ENCODE measurements at regions not wholly inside any gene's neighbourhood (a gene's known extent, or its start where the extent isn't known, plus 50 kb on each side); places are given as distances from the start of the nearest gene placed in this dataset.

DNA sequence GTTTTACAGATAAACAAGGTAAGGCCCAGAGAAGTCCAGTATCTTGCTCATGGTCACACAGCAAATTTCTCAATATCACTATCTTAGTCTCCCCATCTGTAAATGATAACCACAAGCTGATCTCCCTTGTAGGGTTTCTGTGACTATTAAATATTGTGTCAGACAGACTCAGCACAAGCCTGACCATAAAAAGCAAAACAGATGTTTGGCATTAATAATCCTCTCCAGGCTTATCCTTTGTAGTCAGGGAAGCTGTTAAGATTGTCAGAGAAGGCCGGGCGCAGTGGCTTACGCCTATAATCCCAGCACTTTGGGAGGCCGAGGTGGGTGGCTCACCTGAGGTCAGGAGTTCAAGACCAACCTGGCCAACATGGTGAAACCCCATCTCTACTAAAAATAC, 173.2 kb upstream of the PRICKLE2 start:
- ChIA-PET CTCF (ENCODE audit: low intra/inter-chr PET ratio) (interaction anchor here (1.2 kb wide), 1 partner anchor 368 kb away, joined by 4 read pairs; no protein-coding TSS in a partner anchor), POLR2A (no interaction called here)
- Histone ChIP-seq H3K27me3 (ENCODE audit: control insufficient read depth in 2 of 2, insufficient read depth in 2 of 2, low read length in 2 of 2) (no peaks in the 10 kb centered on the region), H2AFZ (ENCODE audit: low read depth, low read length) (no peak overlapping the region), H3K9me3 (replicated peaks; ENCODE audit: control insufficient read depth, insufficient read depth, low read depth, low read length) (no peaks in the 10 kb centered on the region), H3K9me1 (ENCODE audit: control insufficient read depth, insufficient read depth, low read length) (no peaks in the 10 kb centered on the region), H3K4me3 (no peak overlapping the region), H3K27ac (ENCODE audit: extremely low read depth, low read depth, low read length) (no peak overlapping the region), H3K36me3 (ENCODE audit: control insufficient read depth, insufficient read depth, low read length) (no peaks in the 10 kb centered on the region), H3K9ac (ENCODE audit: insufficient read depth in 1 of 2, low read depth in 2 of 2, low read length in 2 of 2) (no peak overlapping the region), H4K20me1 (replicated peaks; ENCODE audit: control insufficient read depth, insufficient read depth, low read length) (no peaks in the 10 kb centered on the region), H3K4me1 (replicated peaks in 1 of 2; ENCODE audit: control insufficient read depth in 2 of 2, insufficient read depth in 2 of 2, low read length in 2 of 2) (no peaks in the 10 kb centered on the region), H3K4me2 (ENCODE audit: insufficient read depth, low read length) (no peak overlapping the region), H3K79me2 (ENCODE audit: control insufficient read depth, insufficient read depth, low read length) (no peaks in the 10 kb centered on the region)
- peak; percentile 14 for TF ChIP-seq ZFP36 (IDR thresholded peaks at IDR 0.05; ENCODE audit: low read depth, low read length, partially characterized antibody)
- no peak for TF ChIP-seq HIVEP1 (CRISPR knock-in tag; IDR thresholded peaks at IDR 0.05)
- intact Hi-C loops (cut with micrococcal nuclease) = loop anchor here (2.0 kb wide), 1 partner anchor 368 kb away; no protein-coding TSS in a partner anchor
- DNase-seq (ENCODE audit: extremely low read depth in 1 of 4, low spot score in 3 of 4) = no peak
- 0% methylated on average over 4 of the region's 4 CpGs for WGBS (ENCODE audit: insufficient coverage, low coverage, missing lambda C conversion rate)
- BruUV-seq (replicated peaks) = no TSS peak
- ATAC-seq = no peak
- FAIRE-seq = no peak
- in situ Hi-C loops (cut with MboI) = no loop called here

DNA sequence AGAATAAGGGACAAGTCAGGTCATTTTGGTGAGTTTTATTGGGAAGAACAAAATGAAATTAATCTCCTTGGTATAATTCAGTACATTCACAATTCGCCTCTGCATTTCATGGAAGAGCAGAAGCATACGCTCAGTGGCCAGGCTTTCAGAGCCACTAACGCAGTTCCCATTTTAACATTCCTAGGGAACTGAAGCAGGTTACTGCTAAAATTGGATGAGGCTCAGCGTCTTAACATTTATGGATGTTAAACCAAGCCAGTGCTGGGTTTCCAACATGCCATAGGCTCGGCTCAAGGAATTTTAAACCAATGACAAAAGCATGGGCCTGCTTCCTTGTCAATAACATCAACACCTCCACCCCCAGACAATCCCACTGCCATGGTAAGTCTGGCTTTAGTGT, 172.7 kb upstream of the PRICKLE2 start:
- Histone ChIP-seq H3K27ac (ENCODE audit: extremely low read depth, low read depth, low read length) (no peak overlapping the region), H2AFZ (ENCODE audit: low read depth, low read length) (no peak overlapping the region), H3K9me1 (ENCODE audit: control insufficient read depth, insufficient read depth, low read length) (no peaks in the 10 kb centered on the region), H3K9me3 (replicated peaks; ENCODE audit: control insufficient read depth, insufficient read depth, low read depth, low read length) (no peaks in the 10 kb centered on the region), H3K4me2 (ENCODE audit: insufficient read depth, low read length) (no peak overlapping the region), H3K4me1 (replicated peaks in 1 of 2; ENCODE audit: control insufficient read depth in 2 of 2, insufficient read depth in 2 of 2, low read length in 2 of 2) (no peaks in the 10 kb centered on the region), H3K36me3 (ENCODE audit: control insufficient read depth, insufficient read depth, low read length) (no peaks in the 10 kb centered on the region), H3K9ac (ENCODE audit: insufficient read depth in 1 of 2, low read depth in 2 of 2, low read length in 2 of 2) (no peak overlapping the region), H3K4me3 (no peak overlapping the region), H3K27me3 (ENCODE audit: control insufficient read depth in 2 of 2, insufficient read depth in 2 of 2, low read length in 2 of 2) (no peaks in the 10 kb centered on the region; a peak in 1 of 5 replicates), H3K79me2 (ENCODE audit: control insufficient read depth, insufficient read depth, low read length) (no peaks in the 10 kb centered on the region), H4K20me1 (replicated peaks; ENCODE audit: control insufficient read depth, insufficient read depth, low read length) (no peaks in the 10 kb centered on the region)
- no TSS peak for BruUV-seq (replicated peaks)
- ChIA-PET POLR2A (no interaction called here), CTCF (ENCODE audit: low intra/inter-chr PET ratio) (no interaction called here)
- WGBS (ENCODE audit: insufficient coverage, low coverage, missing lambda C conversion rate) = 0% methylated on average over 5 of the region's 5 CpGs
- FAIRE-seq = no peak
- no peak for DNase-seq (ENCODE audit: extremely low read depth in 1 of 4, low spot score in 3 of 4)
- intact Hi-C loops (cut with micrococcal nuclease) (loop anchor here (2.0 kb wide), 1 partner anchor 367 kb away; no protein-coding TSS in a partner anchor), in situ Hi-C loops (cut with MboI) (no loop called here)
- ATAC-seq = no peak
- no peak for TF ChIP-seq ILK (tag; IDR thresholded peaks at IDR 0.05; ENCODE audit: borderline replicate concordance, low read depth)
- TF ChIP-seq GMEB1 (CRISPR knock-in tag; IDR thresholded peaks at IDR 0.05) = no peak
- no peak for TF ChIP-seq SIX5 (IDR thresholded peaks at IDR 0.05; ENCODE audit: borderline replicate concordance in 1 of 2, insufficient read depth in 1 of 2, low read depth in 1 of 2, low read length in 2 of 2)
- TF ChIP-seq CXXC5 (CRISPR knock-in tag; IDR thresholded peaks at IDR 0.05) = no peak
- TF ChIP-seq ARID1B (IDR thresholded peaks at IDR 0.05) = no peak
- no peak for TF ChIP-seq ZNF212 (CRISPR knock-in tag; IDR thresholded peaks at IDR 0.05)
- no peak for TF ChIP-seq FOXK1 (CRISPR knock-in tag; IDR thresholded peaks at IDR 0.05; ENCODE audit: borderline replicate concordance)
- no peak for TF ChIP-seq ZBTB17 (CRISPR knock-in tag; IDR thresholded peaks at IDR 0.05)
- TF ChIP-seq JUND (IDR thresholded peaks at IDR 0.05; ENCODE audit: borderline replicate concordance, low read depth, low read length) = no peak
- TF ChIP-seq JUND (tag; IDR thresholded peaks at IDR 0.05; ENCODE audit: borderline replicate concordance, low read depth, low read length) = no peak
